Psoas muscle (tissue), 7 donors: ENCODE measurements at regions not wholly inside any gene's neighbourhood (a gene's known extent, or its start where the extent isn't known, plus 50 kb on each side); places are given as distances from the start of the nearest gene placed in this dataset.

Source experiments
- ATAC-seq, 4 donors: fragments of 200-7000 bp; cut with Tn5 transposase; one replicate each; pipeline ENCODE4 v1.9.1; 2020; ENCODE audit warnings: moderate library complexity in 3 of 4, mild to moderate bottlenecking in 2 of 4
- DNase-seq, 2 donors: peaks; one replicate each; pipeline ENCODE4 v3.0.0-alpha.2; 2020
- H3K27ac ChIP-seq: fragments of 200-600 bp; one replicate; pipeline ENCODE4 v1.8.0; 2022
- H3K27me3 ChIP-seq, 3 donors: fragments of 200-600 bp in 1 of 3; one replicate each; pipeline versions ENCODE4 v1.6.1 to v1.8.0; 2013 to 2022; ENCODE audit warnings: low read length in 2 of 3, mild to moderate bottlenecking in 2 of 3, moderate library complexity in 1 of 3; ENCODE audit not compliant: insufficient read depth in 3 of 3
- H3K36me3 ChIP-seq, 2 donors: fragments of 200-600 bp in 1 of 2; one replicate each; pipeline versions ENCODE4 v1.6.1 to v1.8.0; 2013 to 2022; ENCODE audit warnings: low read depth in 1 of 2, mild to moderate bottlenecking in 1 of 2, moderate library complexity in 1 of 2; ENCODE audit not compliant: insufficient read depth in 1 of 2
- H3K4me1 ChIP-seq: fragments of 200-600 bp; one replicate; pipeline ENCODE4 v1.8.0; 2022
- H3K4me3 ChIP-seq: fragments of 200-600 bp; one replicate; pipeline ENCODE4 v1.8.0; 2022; ENCODE audit warnings: mild to moderate bottlenecking
- H3K9me3 ChIP-seq: fragments of 200-600 bp; one replicate; pipeline ENCODE4 v1.8.0; 2022
- WGBS, 3 donors: extraction: QIAGEN DNeasy Blood & Tissue Kit; methylation state at CpG; one replicate each; pipeline versions ENCODE4 v1.1.6 to v1.1.7; 2013; 5-methylcytosine and 5-hydroxymethylcytosine counted together
- intact Hi-C, 2 donors: fragments of 100-400 bp; cut with DNase I; formaldehyde crosslinking; loops; one replicate each; pipeline versions ENCODE4 v1.11.0 to v1.14.2; 2022
- TF ChIP-seq, protein P1 (sequence below): fragments of 200-600 bp; IDR thresholded peaks from one replicate; pipeline ENCODE4 v1.8.0; 2022; ENCODE audit warnings: antibody characterized with exemption
- donor health status: healthy with polysubstance abuse.
- donor health status: DM: no; HTN: no; CAD: no; lungs with moderate emphysema.
- donor health status: Bipolar disorder and iron deficiency.
- donor health status: healthy.
- donor health status: DM: yes; HTN: yes; CAD: no.
- donor health status: DM: no; HTN: no; CAD: no.
- donor health status: DM: yes; HTN: yes; CAD: no.

DNA sequence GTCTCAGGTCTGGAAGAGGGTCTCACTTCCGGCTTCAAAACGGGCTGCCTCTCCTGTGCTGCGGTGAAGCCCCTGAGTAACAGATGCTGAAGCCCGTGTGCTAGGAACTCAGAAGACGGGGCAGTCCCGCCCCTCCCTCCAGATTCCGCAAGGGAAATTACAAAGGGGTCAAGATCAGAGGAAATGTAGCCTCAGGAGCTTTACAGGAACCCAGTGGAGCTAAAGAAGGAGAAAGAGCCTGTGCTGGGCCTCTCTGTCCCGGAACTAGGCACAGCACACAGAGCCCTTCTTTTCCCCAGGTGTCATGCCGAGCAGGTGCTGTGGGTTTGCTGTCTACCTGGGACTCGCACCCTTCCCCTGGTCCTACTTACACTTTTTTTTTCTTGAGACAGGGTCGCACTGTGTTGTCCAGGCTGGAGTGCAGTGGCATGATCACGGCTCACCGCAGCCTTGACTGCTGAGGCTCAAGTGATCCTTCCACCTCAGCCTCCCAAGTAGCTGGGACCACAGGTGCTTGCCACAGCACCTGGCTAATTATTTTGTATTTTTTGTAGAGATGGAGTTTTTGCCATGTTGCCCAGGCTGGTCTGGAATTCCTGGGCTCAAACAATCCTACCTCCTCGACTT lies 72.7 kb upstream of the MAP4K4 start:
- DNase-seq (no peak), ATAC-seq (no peak)
- H3K9me3 ChIP-seq: no peaks in the 10 kb centered on the region
- WGBS, 3 donors: 73 to 81% (median 77%) methylated on average over 14 of the region's 14 CpGs
- H3K4me3 ChIP-seq: no peak overlapping the region
- TF ChIP-seq, protein P1, sequence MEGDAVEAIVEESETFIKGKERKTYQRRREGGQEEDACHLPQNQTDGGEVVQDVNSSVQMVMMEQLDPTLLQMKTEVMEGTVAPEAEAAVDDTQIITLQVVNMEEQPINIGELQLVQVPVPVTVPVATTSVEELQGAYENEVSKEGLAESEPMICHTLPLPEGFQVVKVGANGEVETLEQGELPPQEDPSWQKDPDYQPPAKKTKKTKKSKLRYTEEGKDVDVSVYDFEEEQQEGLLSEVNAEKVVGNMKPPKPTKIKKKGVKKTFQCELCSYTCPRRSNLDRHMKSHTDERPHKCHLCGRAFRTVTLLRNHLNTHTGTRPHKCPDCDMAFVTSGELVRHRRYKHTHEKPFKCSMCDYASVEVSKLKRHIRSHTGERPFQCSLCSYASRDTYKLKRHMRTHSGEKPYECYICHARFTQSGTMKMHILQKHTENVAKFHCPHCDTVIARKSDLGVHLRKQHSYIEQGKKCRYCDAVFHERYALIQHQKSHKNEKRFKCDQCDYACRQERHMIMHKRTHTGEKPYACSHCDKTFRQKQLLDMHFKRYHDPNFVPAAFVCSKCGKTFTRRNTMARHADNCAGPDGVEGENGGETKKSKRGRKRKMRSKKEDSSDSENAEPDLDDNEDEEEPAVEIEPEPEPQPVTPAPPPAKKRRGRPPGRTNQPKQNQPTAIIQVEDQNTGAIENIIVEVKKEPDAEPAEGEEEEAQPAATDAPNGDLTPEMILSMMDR: no peak
- no peak overlapping the region for H3K27ac ChIP-seq
- H3K27me3 ChIP-seq: no peaks in the 10 kb centered on the region
- intact Hi-C loops: no loop called here
- no peaks in the 10 kb centered on the region for H3K4me1 ChIP-seq
- no peaks in the 10 kb centered on the region for H3K36me3 ChIP-seq

DNA sequence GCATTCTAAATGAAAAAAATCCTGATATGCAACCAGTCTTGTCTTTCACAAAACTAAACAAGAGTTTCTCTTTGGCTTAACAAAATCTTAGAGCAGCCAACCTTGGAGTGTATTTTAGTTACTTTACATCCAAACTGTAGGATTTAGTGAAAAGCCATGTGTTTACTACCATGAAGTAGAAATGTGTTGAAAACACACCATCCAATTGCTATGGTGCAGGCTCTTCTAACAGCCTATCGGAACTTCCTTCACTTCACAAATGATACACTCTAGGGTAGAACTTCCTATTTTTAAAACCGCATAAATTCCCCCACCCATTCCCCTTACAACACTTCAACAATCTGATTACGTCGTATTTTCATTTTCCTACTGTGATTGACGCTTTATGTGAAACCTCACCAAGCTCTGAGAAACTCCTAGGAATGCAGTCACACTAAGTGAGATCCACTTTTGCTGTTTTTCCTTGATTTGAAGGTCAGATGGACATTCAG lies 74.4 kb upstream of the MAP4K4 start:
- Histone ChIP-seq H3K27ac (no peak overlapping the region), H3K4me3 (no peak overlapping the region), H3K9me3 (no peaks in the 10 kb centered on the region), H3K27me3 (no peaks in the 10 kb centered on the region), H3K4me1 (no peaks in the 10 kb centered on the region), H3K36me3 (no peaks in the 10 kb centered on the region)
- TF ChIP-seq, protein P1: no peak
- ATAC-seq: no peak
- no peak for DNase-seq
- 76 to 84% (median 80%) methylated on average over 5 of the region's 5 CpGs for WGBS, 3 donors
- intact Hi-C loops: no loop called here

DNA sequence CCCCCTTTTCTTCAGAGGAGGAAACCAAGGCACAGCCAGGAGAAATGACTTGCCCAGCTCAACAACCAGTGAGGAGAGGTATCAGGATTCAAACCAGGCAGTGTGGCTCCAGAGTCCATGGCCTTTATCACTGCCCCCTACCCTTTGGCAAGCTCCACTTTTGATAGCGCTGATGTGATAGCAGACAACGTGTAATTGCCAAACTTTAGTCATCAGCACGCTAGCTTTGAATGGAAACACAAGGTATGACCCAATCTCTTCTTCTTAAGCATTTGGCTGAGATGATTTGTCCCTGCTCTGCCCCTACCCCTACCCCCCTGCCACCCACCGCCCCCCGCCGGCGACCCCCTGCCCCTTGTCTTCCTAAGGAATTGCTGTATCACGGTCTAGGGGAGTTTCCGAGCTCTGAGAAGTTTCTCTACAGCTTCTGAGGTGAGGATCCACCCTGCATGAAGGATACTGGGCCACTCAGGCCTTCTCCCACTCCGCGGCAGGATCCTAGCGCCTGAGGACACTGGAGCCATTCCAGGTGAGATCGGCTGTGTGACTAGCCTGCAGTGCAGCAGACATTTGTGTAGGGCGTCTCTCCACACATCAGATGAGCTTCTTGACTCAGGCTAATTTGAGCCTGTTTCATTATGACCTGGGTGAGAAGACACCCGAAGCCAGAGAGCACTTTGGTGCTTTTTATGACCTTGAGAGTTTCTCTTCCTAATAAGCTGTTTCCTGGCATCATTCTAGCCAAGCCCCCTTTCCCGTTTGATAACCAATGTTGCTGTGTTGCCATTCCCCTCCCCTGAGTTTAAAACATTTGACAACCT lies 75.1 kb upstream of the MAP4K4 start:
- Histone ChIP-seq H3K4me3 (no peak overlapping the region), H3K27me3 (no peaks in the 10 kb centered on the region), H3K4me1 (no peaks in the 10 kb centered on the region), H3K9me3 (no peaks in the 10 kb centered on the region), H3K27ac (no peak overlapping the region), H3K36me3 (no peaks in the 10 kb centered on the region)
- no peak for ATAC-seq
- intact Hi-C loops: no loop called here
- TF ChIP-seq, protein P1: no peak
- no peak for DNase-seq
- 71 to 73% (median 72%) methylated on average over 16 of the region's 16 CpGs for WGBS, 3 donors

DNA sequence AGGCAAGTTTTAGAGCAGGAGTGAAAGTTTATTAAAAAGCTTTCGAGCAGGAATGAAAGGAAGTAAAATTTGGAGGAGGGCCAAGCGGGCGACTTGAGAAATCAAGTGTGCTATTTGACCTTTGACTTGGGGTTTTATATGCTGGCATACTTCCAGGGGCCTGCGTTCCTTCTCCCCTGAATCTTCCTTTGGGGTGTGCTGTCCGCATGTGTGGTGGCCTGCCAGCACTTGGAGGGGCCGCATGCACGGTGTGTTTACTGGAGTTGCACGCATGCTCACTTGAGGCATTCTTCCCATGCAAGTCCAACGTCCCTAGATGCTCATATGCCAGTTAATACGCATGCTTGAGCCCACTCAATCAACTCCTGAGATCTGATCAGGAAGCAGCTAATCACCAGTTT lies 78.3 kb upstream of the MAP4K4 start:
- 36 to 47% (median 44%) methylated on average over 10 of the region's 10 CpGs for WGBS, 3 donors
- no peaks in the 10 kb centered on the region for H3K4me1 ChIP-seq
- no peaks in the 10 kb centered on the region for H3K9me3 ChIP-seq
- TF ChIP-seq, protein P1: no peak
- no peaks in the 10 kb centered on the region for H3K27me3 ChIP-seq
- no peaks in the 10 kb centered on the region for H3K36me3 ChIP-seq
- no peak for ATAC-seq
- DNase-seq: no peak
- no peak overlapping the region for H3K27ac ChIP-seq
- peak overlapping the region; percentile 39 for H3K4me3 ChIP-seq
- intact Hi-C loops: no loop called here
